HG02938 (cell line): ENCODE measurements at regions not wholly inside any gene's neighbourhood (a gene's known extent, or its start where the extent isn't known, plus 50 kb on each side); places are given as distances from the start of the nearest gene placed in this dataset.
"Not testable (repeated sequence)": the region's sequence is repeated elsewhere in the genome, so short reads cannot be mapped to it uniquely, and the experiment has no call there.

Experiments
- ATAC-seq: cut with Tn5 transposase; IDR thresholded peaks from one replicate; pipeline ENCODE4 v1.9.1; 2021; ENCODE audit warnings: mild to moderate bottlenecking, moderate library complexity; ENCODE audit not compliant: unreplicated experiment

GRCh38 chr18:34461266-34461665 lies 236.6 kb upstream of the NOL4 start:
- ATAC-seq, result no peak

DNA sequence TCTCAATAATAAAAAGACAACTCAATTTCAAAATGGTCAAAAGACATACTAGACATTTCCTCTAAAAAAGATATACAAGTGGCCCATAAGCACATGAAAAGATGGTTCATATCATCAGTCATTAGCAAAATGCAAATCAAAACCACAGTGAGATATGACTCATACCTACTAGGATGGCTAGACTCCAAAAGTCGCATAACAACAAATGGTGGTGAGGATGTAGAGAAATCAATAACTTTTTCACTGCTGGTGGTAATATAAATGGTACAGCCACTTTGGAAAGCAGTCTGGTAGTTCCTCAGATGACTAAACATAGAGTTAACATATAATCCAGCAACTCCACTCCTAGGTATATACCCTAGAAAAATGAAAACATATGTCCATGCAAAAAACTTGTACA lies 242.3 kb upstream of the NOL4 start:
- ATAC-seq, result peak; percentile 89

DNA sequence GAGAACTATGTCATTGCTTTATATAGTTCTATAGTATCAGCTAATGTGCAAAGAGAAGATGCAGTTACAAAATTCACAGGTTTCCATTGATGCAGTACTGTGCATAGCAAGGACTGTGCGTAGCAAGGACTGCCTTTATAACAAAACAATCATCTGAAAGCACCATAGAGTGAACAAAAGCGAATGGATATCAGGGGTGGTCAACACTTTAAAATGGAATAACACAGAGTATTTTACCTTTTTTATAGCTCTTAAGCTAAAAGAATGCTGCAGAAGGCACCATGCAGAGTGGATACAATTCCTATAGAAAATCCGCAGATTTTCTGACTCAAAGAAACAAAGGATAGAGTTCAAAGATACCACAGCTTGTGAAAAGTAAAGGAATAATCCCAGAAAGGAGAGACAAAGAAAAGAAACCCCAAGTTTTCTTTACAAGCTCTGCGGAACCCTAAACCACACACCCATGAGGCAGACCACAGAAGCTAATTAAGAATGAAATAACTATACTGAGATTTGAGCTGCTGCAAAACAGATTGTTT lies 229.9 kb upstream of the DTNA start:
- ATAC-seq, result no peak

- no peak for ATAC-seq
These were observed 227.9 kb upstream of the DTNA start for GRCh38 chr18:34482204-34482603.

DNA sequence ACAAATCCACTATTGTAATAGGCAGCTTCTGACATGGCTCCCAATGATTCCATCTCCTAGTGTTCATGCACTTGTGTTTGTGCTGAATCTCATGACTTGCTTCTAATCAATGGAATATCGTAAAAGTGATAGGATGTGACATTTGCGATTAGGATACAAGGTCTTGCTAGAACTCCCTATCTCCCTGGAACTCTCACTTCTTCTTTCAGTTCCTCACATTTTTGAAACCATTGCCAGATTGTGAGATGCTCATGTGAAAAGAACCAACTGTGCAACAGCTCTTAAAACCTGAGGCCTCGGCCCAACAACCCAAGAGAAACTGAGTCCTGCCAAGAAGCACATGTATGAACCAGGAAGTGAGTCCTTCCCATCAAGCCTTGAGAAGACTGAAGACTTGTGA lies 226.9 kb upstream of the DTNA start:
- no peak for ATAC-seq

- no peak for ATAC-seq
These were observed 218.4 kb upstream of the DTNA start for GRCh38 chr18:34491719-34492118.

DNA sequence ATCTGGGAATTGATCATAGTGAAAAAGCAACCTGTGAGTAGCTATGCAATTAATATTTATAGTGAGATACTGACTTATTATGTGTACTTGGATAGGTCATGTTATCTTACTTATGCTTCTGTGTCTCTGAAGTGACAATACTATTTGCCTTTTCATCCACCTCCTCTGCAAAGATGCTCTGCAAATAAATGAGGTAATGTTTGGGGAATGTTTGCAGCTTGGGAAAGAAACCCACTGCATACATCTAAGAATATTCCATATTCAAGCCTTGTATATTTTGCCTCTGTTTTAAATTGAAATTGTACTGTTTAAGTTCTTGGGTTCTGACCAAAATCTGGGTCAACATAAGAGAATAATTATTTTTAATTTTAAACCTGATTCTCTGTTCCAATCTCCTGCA lies 217.4 kb upstream of the DTNA start:
- no peak for ATAC-seq

GRCh38 chr18:34493099-34493544 lies 217.0 kb upstream of the DTNA start:
- peak; percentile 45 for ATAC-seq

DNA sequence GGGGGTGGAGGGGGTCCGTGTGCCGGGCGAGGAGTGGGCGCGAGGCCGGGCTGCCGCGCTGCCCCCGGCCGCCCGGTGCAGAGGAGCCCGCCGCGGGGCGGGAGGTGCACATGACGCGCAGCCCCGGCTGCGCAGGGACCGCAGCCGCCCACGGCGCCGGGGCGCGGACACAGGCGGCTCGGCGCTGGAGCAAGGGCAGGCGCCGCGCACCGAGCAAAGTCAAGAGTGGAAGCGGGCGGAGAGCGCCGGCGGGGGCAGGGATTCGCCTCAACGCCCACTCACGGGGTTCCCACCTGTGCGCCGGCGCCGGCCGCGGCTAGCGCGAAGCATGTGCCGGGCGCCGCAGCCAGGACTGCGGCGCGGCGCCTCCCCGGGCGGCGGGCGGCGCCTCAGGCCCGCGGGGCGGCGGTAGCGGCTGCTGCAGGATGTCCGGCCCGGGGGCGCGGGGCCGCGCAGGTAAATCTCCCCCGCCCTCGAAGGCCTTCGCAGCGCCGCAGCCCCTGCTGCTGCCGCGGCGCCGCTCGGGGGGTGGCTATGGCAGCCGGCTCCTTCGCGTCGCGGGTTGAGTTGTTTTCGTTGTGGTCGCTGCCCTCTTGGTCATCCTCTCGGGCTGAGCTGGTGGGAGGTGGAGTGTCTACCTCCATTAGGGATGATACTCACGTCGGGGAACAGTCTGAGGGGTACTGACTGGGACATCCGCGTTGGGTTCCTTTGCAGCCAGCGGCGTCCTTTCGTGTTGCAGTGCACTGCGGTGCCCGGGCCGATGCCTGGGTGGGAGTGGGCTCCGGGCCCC lies 216.3 kb upstream of the DTNA start:
- ATAC-seq, result peak; percentile 68

- no peak for ATAC-seq
These were observed 215.8 kb upstream of the DTNA start for GRCh38 chr18:34494359-34494696.

- ATAC-seq, result no peak
These were observed 214.6 kb upstream of the DTNA start for GRCh38 chr18:34495506-34495905.

GRCh38 chr18:34501553-34501952 lies 208.5 kb upstream of the DTNA start:
- no peak for ATAC-seq

DNA sequence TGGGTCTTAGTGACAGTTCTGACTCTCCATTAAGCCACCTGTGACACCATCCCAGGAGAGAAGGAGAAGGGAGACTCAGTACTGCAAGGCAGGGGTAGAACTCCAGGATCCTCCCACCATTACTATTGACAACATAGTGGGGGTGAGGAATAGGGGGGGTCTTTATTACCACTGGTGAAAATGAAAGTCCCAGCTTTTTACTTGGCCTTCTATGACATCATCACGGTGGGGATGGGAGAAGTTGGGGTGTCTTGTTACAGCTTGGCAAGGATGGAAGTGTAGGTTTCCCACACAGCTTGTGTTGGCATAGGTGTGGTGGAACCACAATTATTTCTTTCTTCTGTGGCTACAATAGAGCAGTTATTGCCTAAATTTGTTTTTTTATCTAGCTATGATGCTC lies 203.9 kb upstream of the DTNA start:
- no peak for ATAC-seq

DNA sequence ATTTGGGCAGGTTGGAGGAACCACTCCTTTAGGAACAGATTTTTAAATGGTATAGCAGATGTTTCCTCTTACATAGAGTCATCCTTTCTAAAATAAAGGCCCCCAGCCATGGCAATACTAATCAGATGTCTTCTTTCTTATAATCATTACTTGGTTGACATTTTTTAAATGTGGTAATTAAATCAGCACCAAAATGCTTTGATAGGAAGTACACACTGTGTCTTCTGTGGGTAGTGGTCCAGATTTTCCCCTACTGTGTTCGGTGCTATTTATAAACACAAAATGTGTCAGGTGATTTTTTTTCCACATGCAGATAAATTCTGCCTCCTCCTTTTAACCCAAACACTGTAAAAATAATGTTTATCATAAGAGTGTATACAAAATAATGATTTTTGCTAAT lies 200.9 kb upstream of the DTNA start:
- ATAC-seq, result no peak

- ATAC-seq, result no peak
These were observed 200.1 kb upstream of the DTNA start for GRCh38 chr18:34509879-34510586.

DNA sequence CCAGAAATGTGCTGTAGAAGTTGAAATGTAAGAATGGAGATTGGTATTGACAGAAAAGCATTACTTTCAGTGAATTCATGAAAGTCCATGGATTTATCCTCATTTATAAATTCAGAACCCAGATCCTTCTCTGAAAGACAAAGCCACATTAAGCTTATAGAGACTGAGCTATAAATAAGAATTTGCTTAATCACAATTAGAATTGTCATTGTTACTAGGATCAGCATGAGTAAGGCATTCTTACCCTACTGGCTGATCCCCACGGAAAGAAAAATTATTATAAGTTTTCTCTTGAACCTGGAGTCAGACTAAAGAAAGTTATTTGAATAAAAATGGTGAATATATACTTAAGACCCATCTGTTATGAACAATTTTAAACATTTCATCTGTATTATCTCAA lies 199.2 kb upstream of the DTNA start:
- no peak for ATAC-seq

GRCh38 chr18:34511435-34511834 lies 198.7 kb upstream of the DTNA start:
- no peak for ATAC-seq

GRCh38 chr18:34511879-34512278 lies 198.2 kb upstream of the DTNA start:
- ATAC-seq, result no peak

- ATAC-seq, result no peak
These were observed 195.9 kb upstream of the DTNA start for GRCh38 chr18:34514238-34514637.

DNA sequence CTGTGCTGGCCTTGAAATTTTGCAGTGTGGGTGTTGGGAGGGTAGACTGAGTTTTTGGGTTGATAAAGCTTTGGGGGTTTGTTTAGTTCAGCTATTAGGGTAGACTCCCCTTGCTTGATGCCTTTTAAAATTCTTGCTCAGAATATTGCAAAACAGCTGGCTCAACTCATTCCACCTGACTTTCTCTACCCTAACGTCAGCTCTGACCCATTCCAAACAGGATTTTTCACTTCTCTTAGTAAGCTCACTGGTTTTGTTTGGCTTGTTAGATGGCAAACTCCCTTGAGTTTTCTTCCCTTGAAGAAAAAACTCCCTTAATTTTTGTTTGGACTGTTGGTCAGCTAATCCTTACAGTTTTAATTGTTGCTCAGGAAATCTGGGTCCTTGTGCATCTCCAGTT lies 195.1 kb upstream of the DTNA start:
- no peak for ATAC-seq

DNA sequence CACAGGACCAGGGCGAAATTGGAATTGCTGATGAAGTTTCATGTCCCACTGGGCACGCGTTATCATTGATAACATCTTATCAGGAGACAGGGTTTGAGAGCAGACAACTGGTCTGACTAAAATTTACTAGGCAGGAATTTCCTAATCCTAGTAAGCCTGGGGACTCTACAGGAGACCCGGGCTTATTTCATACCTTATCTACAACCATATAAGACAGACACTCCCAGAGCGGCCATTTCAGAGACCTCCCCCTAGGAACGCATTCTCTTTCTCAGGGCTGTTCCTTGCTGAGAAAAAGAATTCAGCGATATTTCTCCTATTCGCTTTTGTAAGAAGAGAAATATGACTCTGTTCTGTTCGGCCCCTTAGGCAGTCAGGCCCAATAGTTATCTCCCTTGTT lies 193.7 kb upstream of the DTNA start:
- ATAC-seq, result not testable (repeated sequence)

DNA sequence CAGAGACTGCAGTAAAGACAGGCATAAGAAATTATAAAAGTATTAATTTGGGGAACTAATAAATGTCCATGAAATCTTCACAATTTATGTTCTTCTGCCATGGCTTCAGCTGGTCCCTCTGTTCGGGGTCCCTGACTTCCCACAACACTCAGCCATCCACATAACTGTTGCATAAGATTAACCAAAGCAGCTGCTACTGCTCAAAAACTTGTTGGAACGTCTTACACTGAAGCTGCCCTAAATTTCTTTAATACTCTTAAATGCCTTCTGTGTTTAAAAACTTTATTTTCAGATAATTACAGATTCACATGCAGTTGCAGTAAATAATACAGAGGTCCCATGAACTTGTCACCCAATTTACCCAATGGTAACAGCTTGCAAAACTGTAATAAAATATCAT lies 193.1 kb upstream of the DTNA start:
- not testable (repeated sequence) for ATAC-seq
